ENCODE measurements at regions not wholly inside any gene's neighbourhood (a gene's known extent, or its start where the extent isn't known, plus 50 kb on each side); places are given as distances from the start of the nearest gene placed in this dataset.
"Not testable (repeated sequence)": the region's sequence is repeated elsewhere in the genome, so short reads cannot be mapped to it uniquely, and the experiment has no call there.

DNA sequence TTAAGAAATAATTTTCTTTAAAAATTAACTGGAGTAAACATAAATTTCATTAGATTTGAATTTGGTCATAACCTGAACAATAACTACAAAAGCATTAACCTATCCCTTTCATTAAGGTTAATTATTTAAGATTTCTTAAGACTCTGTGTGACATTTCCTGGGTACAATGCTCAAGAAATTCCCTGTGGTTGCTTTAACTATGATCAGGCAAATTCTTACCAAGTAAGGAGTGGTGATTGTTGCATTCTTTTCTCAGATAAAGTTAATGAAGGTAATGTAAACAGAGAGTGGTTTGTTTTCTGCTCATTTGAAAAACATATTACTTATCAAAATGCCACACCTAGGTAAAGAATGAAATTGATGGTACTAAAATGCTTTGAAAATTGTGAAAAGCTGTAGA lies 114.8 kb upstream of the MIR17HG start:
- DNase-seq (ENCODE audit: low read depth): no peak

DNA sequence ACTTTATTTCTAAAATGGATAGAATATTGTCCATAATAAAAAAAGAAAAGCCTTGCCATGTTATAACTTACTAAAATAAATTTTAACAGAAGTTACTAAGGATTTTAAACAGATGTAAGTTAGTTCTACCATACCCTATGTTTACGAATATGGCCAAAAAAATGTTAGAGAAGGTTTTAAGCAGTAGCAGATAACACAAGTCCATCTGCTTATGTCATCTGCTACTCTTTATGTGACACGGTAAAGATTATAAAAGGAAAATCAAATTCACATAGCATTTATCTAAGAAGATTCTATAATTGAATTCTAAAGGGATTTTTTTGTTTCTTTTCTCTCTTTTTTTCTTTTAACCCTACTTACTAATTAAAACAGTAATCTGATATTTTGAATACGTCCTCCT lies 114.2 kb upstream of the MIR17HG start:
- DNase-seq (ENCODE audit: low read depth): no peak

DNA sequence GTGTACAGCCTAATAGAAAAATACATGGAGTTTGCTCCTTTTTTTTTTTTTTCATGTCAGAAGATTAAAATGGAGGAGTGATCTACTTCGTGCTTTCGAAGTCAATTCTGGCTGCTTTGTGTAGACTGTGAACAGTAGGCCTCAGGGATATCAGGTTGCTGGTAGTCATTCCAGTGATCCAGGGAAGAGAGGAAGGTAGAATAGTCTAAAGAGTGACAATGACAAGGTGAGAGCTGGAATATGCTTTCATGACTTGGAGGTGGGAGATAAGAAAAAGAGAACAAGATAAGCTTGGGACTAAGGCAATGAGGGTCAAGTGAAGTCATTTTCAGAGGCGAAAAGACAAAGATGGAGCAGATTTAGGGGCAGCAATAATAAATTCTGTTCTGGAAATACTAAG lies 111.3 kb upstream of the MIR17HG start:
- no peak for DNase-seq (ENCODE audit: low read depth)

DNA sequence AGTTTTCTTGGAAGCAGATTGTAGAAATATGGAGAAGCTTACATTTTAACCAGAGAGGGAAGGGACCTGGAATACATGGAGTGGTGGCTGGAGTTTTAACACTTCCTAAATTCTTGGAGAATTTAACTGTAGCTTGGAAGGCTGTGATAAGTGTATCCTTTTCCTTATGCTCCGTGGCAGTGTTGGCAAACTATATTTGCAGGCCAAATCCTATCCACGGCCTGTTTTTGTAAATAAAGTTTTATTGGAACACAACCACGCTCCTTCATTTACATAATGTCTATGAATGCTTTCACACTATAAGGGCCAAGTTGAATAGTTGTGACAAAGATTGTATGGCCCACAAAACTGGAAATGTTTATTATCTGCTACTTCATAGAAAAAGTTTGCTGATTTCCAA lies 110.6 kb upstream of the MIR17HG start:
- no peak for DNase-seq (ENCODE audit: low read depth)

DNA sequence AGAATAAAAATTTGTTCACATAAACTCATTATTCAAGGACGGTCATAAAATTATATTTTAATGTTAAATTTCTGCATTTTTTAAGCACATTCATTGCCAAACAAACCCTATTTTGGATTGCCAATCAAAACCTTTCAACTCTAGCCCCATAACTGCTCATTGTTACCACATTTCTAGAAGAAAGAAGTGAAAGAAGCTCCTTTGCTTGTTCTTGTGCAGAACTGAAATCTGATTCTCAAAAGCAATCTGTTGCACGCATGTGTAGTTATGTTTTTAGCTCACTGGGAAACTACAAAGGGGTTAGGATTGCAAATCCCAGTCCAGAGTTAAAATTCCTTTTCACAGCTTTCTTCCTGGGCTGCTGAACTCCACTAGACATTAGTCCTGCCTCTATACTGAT lies 109.5 kb upstream of the MIR17HG start:
- no peak for DNase-seq (ENCODE audit: low read depth)

DNA sequence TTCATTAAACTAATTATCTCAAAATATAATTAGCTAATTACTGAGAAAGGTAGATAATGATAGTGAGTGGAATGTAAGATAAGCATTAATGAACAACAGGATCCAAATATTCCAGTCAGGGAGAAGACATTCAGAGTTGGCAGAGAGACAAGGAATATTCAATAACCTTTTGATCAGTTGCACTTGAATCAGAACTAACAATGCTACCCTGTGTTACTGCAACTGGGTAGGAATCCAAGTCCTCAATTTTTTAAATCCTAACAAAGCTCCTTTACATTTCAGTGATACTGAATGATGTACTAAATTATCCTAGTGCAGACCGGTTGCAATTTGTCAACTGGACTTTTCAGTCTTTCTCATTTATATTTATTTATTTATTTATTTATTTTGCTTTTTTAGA lies 107.1 kb upstream of the MIR17HG start:
- DNase-seq (ENCODE audit: low read depth): no peak

DNA sequence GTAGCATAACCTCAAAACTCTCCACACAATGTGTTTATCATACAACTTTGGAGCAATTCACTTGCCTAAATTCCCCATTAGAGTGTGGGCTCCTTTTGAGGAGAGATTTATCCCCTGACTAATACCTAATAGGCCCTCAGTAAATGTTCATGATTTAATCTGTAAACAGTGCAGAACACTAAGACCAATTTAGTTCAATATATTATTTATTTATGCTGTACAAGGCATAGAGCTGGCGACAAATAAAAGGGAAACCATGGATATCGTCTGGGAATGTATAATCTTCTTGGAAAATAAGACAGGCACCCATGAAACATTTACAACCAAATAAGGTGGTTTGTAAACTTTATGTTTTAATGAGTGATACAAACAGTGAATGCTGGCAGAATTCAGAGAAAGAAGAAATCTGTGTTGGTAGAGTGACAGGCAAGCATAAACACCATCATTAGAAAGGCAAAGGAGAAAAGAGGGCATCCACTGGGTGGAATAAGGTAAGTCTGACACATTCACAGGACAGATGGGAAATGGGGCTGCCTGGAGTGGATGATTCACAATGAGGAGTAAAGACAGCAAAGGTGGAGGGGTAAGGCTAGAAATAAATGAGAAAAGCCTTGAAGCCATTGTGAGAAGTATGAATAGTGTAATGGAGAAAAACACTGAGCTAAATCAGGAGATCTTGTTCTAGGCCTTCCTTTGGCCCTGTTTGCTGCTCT lies 106.1 kb upstream of the MIR17HG start:
- DNase-seq (ENCODE audit: low read depth): no peak

DNA sequence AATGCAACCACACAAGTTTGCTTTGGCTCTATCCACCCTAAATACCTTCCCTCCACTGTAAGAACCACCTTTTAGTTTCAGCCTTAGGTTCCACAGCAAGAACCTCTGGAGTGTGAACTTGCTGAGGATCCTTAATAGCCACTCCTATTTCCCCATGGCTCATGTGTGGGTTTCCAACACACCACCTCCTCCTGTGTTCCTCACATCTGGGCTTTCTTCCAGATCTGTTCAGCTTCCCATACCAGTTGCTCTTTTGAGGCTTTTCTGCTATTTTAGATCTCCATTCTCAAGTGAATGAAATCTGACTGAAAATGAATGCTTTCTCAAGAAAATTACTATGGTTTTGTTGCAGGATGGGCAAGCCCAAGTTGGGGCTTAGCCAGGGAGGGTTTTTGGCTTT lies 104.8 kb upstream of the MIR17HG start:
- no peak for DNase-seq (ENCODE audit: low read depth)

DNA sequence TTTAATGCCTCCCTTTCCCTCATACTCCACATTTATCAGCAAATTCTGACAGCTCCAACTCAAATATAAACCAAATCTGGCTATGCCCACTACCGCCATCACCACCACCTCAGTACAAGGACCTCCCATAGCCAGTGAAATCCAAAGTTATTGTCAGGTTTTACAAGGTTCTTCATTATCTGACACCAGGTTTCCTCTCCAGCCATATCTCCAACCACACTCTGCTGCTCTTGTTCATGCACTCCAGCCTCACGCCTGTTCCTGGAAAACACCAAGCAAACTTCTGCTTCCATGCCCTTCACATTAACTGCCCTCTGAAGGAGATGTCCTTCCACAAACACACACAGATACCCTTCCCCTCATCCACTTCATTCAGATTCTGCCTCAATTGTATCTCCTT lies 102.2 kb upstream of the MIR17HG start:
- no peak for DNase-seq (ENCODE audit: low read depth)

DNA sequence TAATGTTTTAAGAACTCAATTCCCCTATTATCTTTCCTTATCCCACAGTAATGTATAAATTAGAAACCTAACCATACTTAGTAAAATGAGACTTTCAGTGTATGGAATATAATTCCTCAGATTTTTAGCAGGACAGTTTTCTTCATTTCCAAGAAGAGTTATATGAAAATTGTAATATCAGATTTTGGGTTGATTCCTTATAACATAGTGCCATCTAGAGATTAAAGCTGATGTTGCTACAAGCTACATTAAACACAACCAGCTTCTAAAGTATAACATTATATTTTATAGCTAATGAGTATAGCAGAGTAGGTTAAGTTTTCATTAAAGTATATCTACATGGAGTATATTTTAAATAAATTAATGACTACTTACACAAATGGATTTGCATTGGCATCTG lies 99.7 kb upstream of the MIR17HG start:
- no peak for DNase-seq (ENCODE audit: low read depth)

DNA sequence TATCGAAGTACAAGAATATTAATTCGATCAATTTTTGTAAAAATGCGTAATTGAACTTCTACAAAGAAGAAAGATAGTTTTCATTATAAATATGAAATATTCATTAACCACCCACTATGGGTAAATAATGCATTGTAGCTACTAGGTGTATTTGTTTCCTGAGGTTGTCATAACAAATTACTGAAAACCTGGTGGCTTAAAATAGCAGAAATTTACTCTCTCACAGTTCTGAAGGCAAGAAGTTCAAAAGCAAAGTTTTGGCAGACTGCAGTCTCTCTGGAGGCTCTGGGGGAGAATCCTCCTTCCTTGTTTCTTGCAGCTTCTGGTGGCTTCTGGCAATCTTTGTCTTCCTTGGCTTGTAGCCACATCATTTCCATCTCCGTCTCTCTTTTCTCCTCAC lies 99.2 kb upstream of the MIR17HG start:
- DNase-seq (ENCODE audit: low read depth): no peak

DNA sequence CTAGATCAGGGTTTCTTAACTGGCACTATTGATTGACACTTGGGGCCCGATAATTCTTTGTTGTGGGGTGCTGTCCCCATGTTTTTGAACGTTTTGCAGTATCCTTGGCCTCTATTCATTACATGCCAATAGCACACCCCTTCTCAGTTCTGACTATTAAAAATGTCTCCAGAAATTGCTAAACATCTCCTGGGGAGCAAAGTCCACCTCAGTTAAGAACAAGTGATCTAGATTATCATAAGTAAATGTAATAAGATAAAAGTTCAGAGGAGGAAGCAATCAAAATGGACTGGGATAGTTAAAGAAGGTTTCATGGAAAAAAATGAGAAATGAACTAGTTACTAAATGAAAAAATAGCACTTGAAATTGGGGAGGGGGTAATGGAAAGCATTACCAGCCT lies 98.1 kb upstream of the MIR17HG start:
- DNase-seq (ENCODE audit: low read depth): no peak

DNA sequence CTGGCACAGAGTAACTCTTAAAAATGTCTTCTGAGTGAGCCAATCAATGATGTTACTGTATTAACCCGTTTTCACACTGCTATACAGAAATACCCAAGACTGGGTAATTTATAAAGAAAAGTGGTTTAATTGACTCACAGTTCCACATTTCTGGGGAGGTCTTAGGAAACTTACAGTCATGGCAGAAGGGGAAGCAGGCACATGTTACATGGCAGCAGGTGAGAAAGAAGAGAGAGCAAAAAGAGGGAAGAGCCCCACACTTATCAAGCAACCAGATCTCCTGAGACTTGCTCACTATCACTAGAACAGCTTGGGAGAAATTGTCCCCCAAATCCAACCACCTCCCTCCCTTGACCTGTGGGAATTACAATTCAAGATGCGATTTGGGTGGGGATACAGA lies 97.6 kb upstream of the MIR17HG start:
- DNase-seq (ENCODE audit: low read depth): no peak

DNA sequence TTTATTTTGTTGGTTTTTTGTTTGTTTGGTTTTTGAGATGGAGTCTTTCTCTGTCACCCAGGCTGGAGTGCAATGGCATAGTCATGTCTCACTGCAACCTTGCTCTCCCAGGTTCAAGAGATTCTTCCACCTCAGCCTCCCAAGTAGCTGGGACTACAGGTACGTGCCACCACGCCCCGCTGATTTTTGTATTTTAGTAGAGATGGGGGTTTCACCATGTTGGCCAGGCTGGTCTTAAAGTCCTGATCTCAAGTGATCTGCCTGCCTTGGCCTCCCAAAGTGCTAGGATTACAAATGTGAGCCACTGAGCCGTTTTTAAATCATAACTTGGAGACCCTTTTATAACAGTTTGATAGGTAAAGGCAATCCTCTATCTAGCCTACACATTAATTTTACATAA lies 95.9 kb upstream of the MIR17HG start:
- DNase-seq (ENCODE audit: low read depth): not testable (repeated sequence)

DNA sequence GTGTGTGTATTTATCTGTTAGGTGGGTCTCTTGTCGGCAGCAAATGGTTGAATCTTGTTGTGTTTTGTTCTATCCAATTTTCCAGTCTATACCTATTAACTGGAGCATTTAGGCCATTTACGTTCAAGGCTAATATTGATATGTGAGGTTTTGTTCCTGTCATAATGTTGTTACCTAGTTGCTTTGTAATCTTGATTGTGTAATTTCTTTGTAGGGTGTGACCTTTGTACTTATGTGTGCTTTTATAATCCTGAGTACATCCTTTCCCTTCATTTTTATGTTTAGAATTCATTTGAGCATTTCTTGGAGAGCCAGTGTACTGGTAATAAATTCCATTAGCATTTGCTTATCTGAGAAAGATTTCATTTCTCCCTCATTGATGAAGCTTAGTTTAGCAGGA lies 83.0 kb upstream of the MIR17HG start:
- no peak for DNase-seq (ENCODE audit: low read depth)

DNA sequence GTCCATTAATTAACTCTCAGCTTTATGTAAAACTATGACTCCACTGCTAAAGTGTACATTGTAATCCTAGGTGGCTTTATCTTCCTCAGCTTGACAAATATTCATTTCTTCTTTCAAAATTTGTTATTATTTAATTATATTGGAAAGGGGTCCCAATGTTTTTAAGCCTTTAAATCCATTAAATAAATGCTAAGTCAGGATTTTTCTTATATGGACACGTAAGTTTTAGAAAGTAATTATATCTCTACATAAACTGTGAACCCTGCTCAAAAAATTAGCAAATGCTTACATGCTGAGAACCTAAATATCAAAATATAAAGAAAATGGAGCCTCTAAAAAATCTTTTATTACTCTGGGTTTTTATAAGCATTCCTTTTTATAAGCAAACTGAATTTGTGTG lies 78.2 kb upstream of the MIR17HG start:
- no peak for DNase-seq (ENCODE audit: low read depth)

DNA sequence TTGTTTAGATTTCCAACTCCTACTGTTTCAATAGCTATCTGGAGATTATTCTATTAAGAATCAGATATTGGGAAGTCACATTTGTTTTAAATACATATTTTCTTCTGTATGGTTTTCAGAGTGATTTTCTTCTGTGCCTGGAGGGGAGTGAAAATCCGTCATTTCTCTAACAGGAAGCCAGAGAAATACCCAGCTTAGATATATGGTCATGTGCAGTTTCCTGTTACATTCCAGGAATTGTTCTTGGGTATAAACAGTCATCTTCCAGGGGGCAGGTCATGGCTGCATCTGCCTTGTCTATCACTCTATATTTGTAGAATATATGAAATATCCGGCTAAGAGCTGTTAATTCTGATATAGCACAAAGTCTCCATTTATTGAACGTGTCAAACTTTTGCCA lies 77.5 kb upstream of the MIR17HG start:
- DNase-seq (ENCODE audit: low read depth): no peak

DNA sequence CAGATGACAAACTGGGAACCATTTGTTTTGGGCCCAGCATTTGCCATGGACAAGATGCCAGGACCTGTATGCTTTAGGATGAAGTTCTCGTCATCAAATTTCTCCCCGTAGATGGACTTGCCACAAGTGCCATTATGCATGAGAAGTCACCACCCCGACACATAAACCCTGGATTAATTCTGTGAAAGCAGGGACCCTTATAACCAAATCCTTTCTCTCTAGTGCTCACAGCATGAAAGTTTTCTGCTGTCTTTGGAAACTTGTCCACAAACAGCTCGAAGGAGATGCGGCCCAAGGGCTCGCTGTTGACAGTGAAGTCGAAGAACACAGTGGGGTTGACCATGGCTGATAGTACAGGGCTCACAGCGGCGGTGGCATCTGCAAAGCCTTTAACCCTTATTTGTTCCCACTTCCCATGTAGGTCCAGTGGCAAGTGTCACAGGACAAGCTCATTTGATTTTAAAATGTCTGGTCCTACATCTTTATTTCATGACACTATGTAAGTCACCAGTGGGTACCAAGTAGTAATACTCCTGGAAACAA lies 75.2 kb upstream of the MIR17HG start:
- DNase-seq (ENCODE audit: low read depth): no peak

DNA sequence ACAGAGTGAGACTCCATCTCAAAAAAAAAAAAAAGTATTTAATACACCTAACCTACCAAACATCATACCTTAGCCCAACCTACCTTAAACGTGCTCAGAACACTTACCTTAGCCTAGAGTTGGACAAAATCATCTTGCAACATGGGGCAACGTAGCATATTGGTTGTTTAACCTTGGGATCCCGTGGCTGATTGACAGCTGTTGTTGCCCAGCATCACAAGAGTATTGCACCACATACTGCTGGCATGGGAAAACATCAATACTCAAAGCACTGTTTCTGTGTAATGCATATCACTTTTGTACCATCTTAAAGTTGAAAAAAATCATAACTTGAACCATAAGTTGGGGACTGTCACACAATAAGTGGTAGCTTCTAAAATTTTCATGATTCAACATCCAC lies 73.8 kb upstream of the MIR17HG start:
- DNase-seq (ENCODE audit: low read depth): no peak

DNA sequence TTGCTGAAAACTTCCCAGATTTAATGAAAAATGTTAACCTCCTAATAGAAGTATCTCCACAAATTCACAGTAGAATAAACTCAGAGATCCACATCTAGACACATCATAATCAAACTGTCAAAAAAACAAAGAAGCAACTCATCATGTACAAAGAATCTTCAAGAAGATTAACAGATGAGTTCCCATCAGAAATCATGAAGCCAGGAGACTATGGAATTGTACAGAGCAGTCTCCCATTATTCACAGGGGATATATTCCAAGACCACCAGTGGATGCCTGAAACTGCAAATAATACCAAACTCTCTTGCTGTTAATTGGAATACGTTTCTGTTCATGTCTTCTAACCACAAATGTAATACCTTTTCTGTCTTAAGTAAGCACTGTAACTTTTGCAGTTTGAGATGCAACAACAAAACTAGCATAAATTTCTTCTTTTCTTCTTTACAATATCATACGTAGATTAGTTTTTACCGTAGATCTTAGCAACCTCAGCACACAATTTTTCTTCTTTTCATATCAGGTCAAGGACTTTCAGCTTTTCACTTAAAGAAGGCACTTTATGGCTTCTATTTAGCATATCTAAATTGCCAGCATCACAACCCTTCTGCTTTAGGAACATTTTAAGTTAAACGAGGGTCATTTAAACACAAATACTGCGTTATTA lies 70.3 kb upstream of the MIR17HG start:
- no peak for DNase-seq (ENCODE audit: low read depth)

DNA sequence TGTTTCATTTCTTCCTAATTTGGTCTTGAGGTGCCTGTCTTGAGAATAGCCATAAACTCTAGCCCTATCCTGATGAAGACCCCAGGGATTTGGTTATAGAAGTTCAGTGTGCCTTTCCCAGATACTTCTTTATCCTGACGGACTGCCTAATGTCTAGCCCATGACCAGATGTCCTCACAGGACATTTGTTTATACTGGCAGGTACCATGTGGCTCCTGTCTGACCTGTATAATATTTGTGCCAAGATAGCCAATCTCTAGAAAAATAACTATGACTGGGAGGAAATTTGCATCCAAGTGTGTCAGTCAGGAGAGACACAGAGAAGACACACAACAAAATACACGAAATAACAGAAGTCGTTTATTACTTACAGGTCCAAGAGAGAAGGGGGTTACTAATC lies 69.2 kb upstream of the MIR17HG start:
- DNase-seq (ENCODE audit: low read depth): no peak

DNA sequence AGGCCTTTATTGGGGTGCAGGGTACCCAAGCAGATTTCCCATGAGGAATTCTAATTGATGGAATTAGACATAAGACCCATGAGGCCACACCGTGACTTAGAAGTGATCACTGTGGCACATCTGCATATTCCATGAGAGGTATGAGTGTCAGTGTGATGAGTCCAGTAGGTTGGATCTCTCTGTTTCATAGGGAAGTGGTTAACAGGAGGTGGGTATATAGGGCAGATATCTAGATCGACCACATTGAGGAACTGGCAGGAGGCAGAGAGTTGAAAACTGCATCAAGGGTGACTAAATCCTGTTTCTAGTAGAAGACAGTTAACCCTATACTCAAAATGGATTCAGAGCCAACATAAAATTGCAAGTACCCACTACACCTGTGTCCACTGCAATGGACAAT lies 68.6 kb upstream of the MIR17HG start:
- DNase-seq (ENCODE audit: low read depth): no peak

DNA sequence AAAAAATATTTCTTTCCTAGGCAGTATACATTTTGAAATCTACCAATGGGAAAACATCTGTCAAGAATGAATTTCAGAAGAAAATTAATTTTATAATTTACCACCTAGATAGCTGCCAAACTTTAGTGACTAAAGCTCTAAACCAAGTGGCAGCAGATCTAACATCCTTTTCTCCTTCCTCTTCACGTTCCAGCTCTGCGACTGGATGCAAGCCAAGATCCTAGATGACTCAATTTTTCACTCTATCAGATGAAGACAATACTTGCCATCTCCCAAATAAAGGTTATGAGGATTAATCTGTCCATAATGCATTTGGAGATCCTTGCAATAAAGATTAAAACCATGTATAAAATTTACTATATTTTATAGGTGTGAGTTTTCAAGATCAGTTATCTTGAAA lies 66.7 kb upstream of the MIR17HG start:
- DNase-seq (ENCODE audit: low read depth): no peak

DNA sequence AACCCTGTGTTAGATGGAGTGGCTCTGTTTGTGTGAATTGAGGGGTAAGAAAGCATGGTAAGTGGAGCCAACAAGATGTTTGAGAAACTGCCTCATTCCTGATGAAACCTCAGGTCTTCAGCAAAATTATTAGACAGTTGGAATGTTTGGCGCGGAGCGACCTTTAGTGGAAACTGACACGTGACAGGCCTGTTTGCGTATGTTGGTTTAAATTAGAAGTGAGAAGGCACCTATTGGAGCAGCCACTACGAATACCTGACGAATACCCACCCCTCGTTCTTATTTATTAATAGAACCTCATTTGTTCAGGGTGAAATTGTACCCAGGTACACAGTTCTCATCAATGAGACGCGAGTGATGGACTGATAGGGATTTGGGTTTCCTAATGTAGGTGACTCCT lies 63.2 kb upstream of the MIR17HG start:
- DNase-seq (ENCODE audit: low read depth): no peak

Data from GM04503 (cell line).